Ishikawa (cell line): ENCODE measurements at regions not wholly inside any gene's neighbourhood (a gene's known extent, or its start where the extent isn't known, plus 50 kb on each side); places are given as distances from the start of the nearest gene placed in this dataset.

ENCODE experiments used
- CEBPB ChIP-seq: IDR thresholded peaks from 2 replicates; pipeline ENCODE4 v1.6.1; 2012
- EGR1 ChIP-seq: IDR thresholded peaks from 2 replicates; pipeline ENCODE4 v1.6.1; 2012
- EP300 ChIP-seq: IDR thresholded peaks from 2 replicates; pipeline ENCODE4 v1.6.1; 2012; ENCODE audit warnings: borderline replicate concordance
- FOXM1 ChIP-seq: IDR thresholded peaks from 2 replicates; pipeline ENCODE4 v1.6.1; 2012; ENCODE audit warnings: low read depth, borderline replicate concordance
- NFIC ChIP-seq: IDR thresholded peaks from 2 replicates; pipeline ENCODE4 v1.6.1; 2012
- REST ChIP-seq: IDR thresholded peaks from 2 replicates; pipeline ENCODE4 v1.6.1; 2012; ENCODE audit warnings: low read depth, mild to moderate bottlenecking
- TAF1 ChIP-seq: IDR thresholded peaks from 2 replicates; pipeline ENCODE4 v1.6.1; 2012; ENCODE audit warnings: low read depth, mild to moderate bottlenecking
- TF ChIP-seq, protein P1 (sequence below): IDR thresholded peaks from 2 replicates; pipeline ENCODE4 v1.6.1; 2012

GRCh38 chr10:33016988-33017387 is 59.0 kb upstream of the ITGB1 start:
- TF ChIP-seq NFIC (no peak), TAF1 (no peak), FOXM1 (no peak), EGR1 (no peak), CEBPB (no peak), REST (no peak), EP300 (no peak)
- TF ChIP-seq, protein P1, sequence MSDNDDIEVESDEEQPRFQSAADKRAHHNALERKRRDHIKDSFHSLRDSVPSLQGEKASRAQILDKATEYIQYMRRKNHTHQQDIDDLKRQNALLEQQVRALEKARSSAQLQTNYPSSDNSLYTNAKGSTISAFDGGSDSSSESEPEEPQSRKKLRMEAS: no peak
